ENCODE measurements at regions not wholly inside any gene's neighbourhood (a gene's known extent, or its start where the extent isn't known, plus 50 kb on each side); places are given as distances from the start of the nearest gene placed in this dataset.

GRCh38 chr21:28086861-28087581 lies 905.7 kb downstream of the LTN1 start:
- no peaks in the 10 kb centered on the region for H3K27me3 Mint-ChIP-seq (ENCODE audit: low read depth)
- no peak overlapping the region for H3K4me3 Mint-ChIP-seq
- H3K27ac Mint-ChIP-seq = no peak overlapping the region
- no peaks in the 10 kb centered on the region for H3K4me1 Mint-ChIP-seq (ENCODE audit: low read depth)
- no peaks in the 10 kb centered on the region for H3K36me3 Mint-ChIP-seq (ENCODE audit: low read depth)
- CTCF ChIA-PET = interaction anchor here (0.6 kb wide), 1 partner anchor 586 kb away, joined by 3 read pairs; no protein-coding TSS in a partner anchor
- H3K9me3 Mint-ChIP-seq = no peaks in the 10 kb centered on the region
- DNase-seq = no peak
- intact Hi-C loops (cut with micrococcal nuclease) = no loop called here

DNA sequence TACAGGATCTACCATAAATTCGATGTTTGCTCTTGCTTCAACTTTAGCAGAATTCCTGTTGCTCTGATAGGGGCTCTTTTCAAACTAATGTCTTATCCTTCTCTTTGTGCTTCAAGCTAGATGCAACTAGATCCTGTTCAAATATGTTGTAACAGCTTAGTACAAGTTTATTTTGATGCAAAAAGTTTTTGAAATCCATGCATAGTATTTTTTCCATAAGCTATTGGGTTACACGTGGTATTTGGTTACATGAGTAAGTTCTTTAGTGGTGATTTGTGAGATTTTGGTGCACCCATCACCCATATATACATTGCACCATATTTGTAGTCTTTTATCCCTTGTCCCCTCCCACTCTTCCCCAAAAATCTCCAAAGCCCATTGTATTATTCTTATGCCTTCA lies 907.7 kb downstream of the LTN1 start:
- Mint-ChIP-seq H3K9me3 (no peaks in the 10 kb centered on the region), H3K36me3 (ENCODE audit: low read depth) (no peaks in the 10 kb centered on the region), H3K27me3 (ENCODE audit: low read depth) (no peaks in the 10 kb centered on the region), H3K27ac (no peak overlapping the region), H3K4me1 (ENCODE audit: low read depth) (no peaks in the 10 kb centered on the region), H3K4me3 (no peak overlapping the region)
- CTCF ChIA-PET = no interaction called here
- intact Hi-C loops (cut with micrococcal nuclease) = no loop called here
- DNase-seq = no peak

DNA sequence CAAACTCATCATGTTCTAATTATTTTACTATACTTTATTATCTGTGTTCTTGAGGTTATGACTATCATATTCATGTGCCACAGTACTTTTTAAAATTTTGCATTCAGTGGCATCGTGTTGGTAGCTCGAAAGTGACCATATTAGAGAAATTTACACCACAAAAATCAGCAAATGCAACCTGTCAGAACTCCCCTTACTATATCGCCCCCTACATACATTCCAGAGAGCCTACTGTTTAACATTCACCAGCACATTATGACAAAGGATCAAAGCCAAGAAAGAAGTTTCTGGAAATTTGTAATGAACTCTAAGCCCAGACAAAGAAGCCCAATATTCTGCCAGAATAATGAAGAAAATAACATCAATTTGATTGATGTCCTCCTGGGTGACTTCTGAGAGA lies 909.3 kb downstream of the LTN1 start:
- DNase-seq = no peak
- no peaks in the 10 kb centered on the region for H3K9me3 Mint-ChIP-seq
- no peaks in the 10 kb centered on the region for H3K4me1 Mint-ChIP-seq (ENCODE audit: low read depth)
- no peaks in the 10 kb centered on the region for H3K27me3 Mint-ChIP-seq (ENCODE audit: low read depth)
- no peak overlapping the region for H3K27ac Mint-ChIP-seq
- CTCF ChIA-PET = no interaction called here
- no peaks in the 10 kb centered on the region for H3K36me3 Mint-ChIP-seq (ENCODE audit: low read depth)
- intact Hi-C loops (cut with micrococcal nuclease) = no loop called here
- H3K4me3 Mint-ChIP-seq = no peak overlapping the region

GRCh38 chr21:28078126-28078525 lies 914.6 kb downstream of the LTN1 start:
- no peaks in the 10 kb centered on the region for H3K4me1 Mint-ChIP-seq (ENCODE audit: low read depth)
- DNase-seq = no peak
- CTCF ChIA-PET = no interaction called here
- no peaks in the 10 kb centered on the region for H3K36me3 Mint-ChIP-seq (ENCODE audit: low read depth)
- no peak overlapping the region for H3K27ac Mint-ChIP-seq
- H3K4me3 Mint-ChIP-seq = no peak overlapping the region
- H3K9me3 Mint-ChIP-seq = peaks cover under 1% of the 10 kb centered on the region
- intact Hi-C loops (cut with micrococcal nuclease) = no loop called here
- no peaks in the 10 kb centered on the region for H3K27me3 Mint-ChIP-seq (ENCODE audit: low read depth)

DNA sequence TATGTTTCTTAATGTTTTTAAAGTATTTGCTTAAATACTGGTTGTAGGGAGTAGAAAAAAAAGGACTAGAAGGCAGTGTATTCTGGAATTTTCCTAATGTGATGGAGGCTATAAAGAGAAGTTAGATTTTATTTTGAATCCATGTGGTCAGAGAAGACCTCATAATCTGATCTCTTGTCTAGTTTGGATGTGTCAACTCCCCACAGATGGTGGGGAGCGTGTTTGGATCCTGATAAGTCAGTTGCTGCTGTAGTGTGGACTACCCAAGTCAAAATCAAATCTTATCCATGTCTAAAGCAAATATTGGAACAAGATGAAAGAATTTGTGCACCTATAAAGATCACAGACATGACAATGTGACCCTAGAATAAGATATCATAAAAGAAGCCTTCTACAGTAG lies 918.0 kb downstream of the LTN1 start:
- CTCF ChIA-PET = no interaction called here
- H3K9me3 Mint-ChIP-seq = peaks cover 5% of the 10 kb centered on the region
- H3K36me3 Mint-ChIP-seq (ENCODE audit: low read depth) = no peaks in the 10 kb centered on the region
- no peaks in the 10 kb centered on the region for H3K4me1 Mint-ChIP-seq (ENCODE audit: low read depth)
- intact Hi-C loops (cut with micrococcal nuclease) = no loop called here
- DNase-seq = no peak
- H3K27me3 Mint-ChIP-seq (ENCODE audit: low read depth) = no peaks in the 10 kb centered on the region
- H3K4me3 Mint-ChIP-seq = no peak overlapping the region
- H3K27ac Mint-ChIP-seq = no peak overlapping the region

DNA sequence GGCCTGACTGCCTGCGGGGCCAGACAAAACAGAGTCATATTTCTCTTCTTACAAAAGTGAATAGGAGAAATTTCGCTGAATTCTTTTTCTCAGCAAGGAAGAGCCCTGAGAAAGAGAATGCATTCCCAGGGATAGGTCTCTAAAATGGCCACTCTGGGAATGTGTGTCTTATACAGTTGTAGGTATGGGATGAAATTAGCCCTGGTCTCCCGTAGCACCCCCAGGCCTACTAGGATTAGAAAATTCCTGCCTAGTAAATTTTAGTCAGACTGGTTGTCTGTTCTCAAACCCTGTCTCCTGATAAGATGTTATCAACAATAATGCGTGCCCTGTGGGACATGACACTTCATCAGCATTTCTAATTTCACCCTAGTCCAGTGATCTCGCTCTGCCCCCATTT lies 920.1 kb downstream of the LTN1 start:
- intact Hi-C loops (cut with micrococcal nuclease) = no loop called here
- H3K9me3 Mint-ChIP-seq = peaks cover 5% of the 10 kb centered on the region
- H3K4me1 Mint-ChIP-seq (ENCODE audit: low read depth) = no peaks in the 10 kb centered on the region
- no peaks in the 10 kb centered on the region for H3K27me3 Mint-ChIP-seq (ENCODE audit: low read depth)
- H3K27ac Mint-ChIP-seq = no peak overlapping the region
- no peak for DNase-seq
- no peak overlapping the region for H3K4me3 Mint-ChIP-seq
- no peaks in the 10 kb centered on the region for H3K36me3 Mint-ChIP-seq (ENCODE audit: low read depth)
- CTCF ChIA-PET = interaction anchor here (0.6 kb wide), 1 partner anchor 118 kb away, joined by 3 read pairs; no protein-coding TSS in a partner anchor

GRCh38 chr21:28069450-28069923 lies 923.2 kb downstream of the LTN1 start:
- intact Hi-C loops (cut with micrococcal nuclease) = no loop called here
- Mint-ChIP-seq H3K9me3 (peaks cover 5% of the 10 kb centered on the region), H3K4me1 (ENCODE audit: low read depth) (peaks cover 2% of the 10 kb centered on the region), H3K4me3 (no peak overlapping the region), H3K27ac (no peak overlapping the region), H3K36me3 (ENCODE audit: low read depth) (no peaks in the 10 kb centered on the region), H3K27me3 (ENCODE audit: low read depth) (no peaks in the 10 kb centered on the region)
- CTCF ChIA-PET = no interaction called here
- DNase-seq = no peak

- intact Hi-C loops (cut with micrococcal nuclease) = no loop called here
- H3K4me1 Mint-ChIP-seq (ENCODE audit: low read depth) = peaks cover 2% of the 10 kb centered on the region
Observed at GRCh38 chr21:28068455-28069358, 924.0 kb downstream of the LTN1 start.

DNA sequence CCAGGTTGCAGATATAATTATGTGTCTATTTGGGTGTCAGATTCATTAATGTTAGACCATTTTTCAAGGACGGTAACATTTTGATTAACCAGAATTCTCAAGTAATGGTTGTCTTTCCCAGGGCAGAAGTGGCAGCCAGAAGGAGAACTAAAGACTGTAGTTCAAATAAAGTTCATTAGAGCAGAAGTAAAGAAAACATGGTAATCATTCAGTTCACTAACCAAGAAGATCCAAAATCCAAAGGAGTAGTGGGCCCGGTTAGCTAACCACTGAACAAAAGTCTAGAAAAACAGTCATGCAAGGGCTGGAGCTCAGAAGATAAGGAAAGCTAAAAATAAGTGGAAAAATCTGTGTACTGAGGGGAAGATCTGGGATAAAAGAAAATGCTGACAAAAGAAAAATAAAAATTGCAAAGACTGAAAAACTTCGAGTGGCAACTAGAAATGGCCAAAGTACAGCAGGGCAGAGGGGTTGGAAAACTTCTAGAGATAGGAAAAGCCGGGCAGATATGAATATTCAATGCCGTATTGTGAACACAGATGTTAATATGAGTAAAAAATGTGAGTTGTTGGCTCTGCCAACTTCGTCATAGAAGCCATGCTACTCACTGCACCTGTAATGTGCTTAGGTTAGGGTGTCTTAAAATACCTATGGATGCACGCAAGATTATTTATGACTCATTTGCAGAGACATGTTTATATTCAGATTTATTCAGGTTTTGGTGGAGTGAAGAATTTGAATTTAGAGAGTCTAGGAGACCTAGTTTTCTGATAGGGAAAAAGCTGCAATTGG lies 925.9 kb downstream of the LTN1 start:
- Mint-ChIP-seq H3K27ac (no peak overlapping the region), H3K4me3 (no peak overlapping the region), H3K9me3 (no peaks in the 10 kb centered on the region), H3K36me3 (ENCODE audit: low read depth) (no peaks in the 10 kb centered on the region), H3K27me3 (ENCODE audit: low read depth) (no peaks in the 10 kb centered on the region), H3K4me1 (ENCODE audit: low read depth) (peaks cover 2% of the 10 kb centered on the region)
- CTCF ChIA-PET = interaction anchor here (0.5 to 0.6 kb wide), 2 partner anchors 15 to 45 kb away, joined by 3 read pairs; no protein-coding TSS in a partner anchor
- DNase-seq = no peak
- intact Hi-C loops (cut with micrococcal nuclease) = no loop called here

More at GRCh38 chr21:28068455-28069358, 924.0 kb downstream of the LTN1 start:
- CTCF ChIA-PET = no interaction called here
- no peak overlapping the region for H3K27ac Mint-ChIP-seq
- H3K4me3 Mint-ChIP-seq = no peak overlapping the region
- peaks cover 5% of the 10 kb centered on the region for H3K9me3 Mint-ChIP-seq
- no peak for DNase-seq
- H3K27me3 Mint-ChIP-seq (ENCODE audit: low read depth) = no peaks in the 10 kb centered on the region
- H3K36me3 Mint-ChIP-seq (ENCODE audit: low read depth) = no peaks in the 10 kb centered on the region

DNA sequence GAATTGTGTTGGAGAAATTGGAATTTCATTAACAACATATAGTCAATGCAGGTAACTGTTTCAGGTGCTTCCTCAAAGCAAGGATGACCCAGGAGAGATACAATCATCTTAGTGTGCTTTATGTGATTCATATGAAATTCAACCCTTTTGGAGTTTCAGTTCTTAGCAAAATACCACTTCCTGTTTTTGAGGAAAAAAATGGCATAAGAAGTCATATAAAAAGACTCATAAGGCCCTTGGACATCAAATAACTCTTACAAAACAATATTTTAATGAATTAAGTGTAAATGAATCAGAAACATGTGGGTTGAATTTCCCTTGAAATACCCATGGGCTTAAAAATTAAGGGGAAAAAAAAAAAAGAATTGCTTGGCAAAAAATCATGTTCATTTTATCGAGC lies 926.6 kb downstream of the LTN1 start:
- DNase-seq = no peak
- CTCF ChIA-PET = interaction anchor here (0.6 kb wide), 2 partner anchors 14 to 1353 kb away, joined by 3 read pairs; no protein-coding TSS in a partner anchor
- no peaks in the 10 kb centered on the region for H3K9me3 Mint-ChIP-seq
- peaks cover 2% of the 10 kb centered on the region for H3K4me1 Mint-ChIP-seq (ENCODE audit: low read depth)
- no peak overlapping the region for H3K4me3 Mint-ChIP-seq
- H3K27me3 Mint-ChIP-seq (ENCODE audit: low read depth) = no peaks in the 10 kb centered on the region
- H3K27ac Mint-ChIP-seq = no peak overlapping the region
- no peaks in the 10 kb centered on the region for H3K36me3 Mint-ChIP-seq (ENCODE audit: low read depth)
- intact Hi-C loops (cut with micrococcal nuclease) = no loop called here

DNA sequence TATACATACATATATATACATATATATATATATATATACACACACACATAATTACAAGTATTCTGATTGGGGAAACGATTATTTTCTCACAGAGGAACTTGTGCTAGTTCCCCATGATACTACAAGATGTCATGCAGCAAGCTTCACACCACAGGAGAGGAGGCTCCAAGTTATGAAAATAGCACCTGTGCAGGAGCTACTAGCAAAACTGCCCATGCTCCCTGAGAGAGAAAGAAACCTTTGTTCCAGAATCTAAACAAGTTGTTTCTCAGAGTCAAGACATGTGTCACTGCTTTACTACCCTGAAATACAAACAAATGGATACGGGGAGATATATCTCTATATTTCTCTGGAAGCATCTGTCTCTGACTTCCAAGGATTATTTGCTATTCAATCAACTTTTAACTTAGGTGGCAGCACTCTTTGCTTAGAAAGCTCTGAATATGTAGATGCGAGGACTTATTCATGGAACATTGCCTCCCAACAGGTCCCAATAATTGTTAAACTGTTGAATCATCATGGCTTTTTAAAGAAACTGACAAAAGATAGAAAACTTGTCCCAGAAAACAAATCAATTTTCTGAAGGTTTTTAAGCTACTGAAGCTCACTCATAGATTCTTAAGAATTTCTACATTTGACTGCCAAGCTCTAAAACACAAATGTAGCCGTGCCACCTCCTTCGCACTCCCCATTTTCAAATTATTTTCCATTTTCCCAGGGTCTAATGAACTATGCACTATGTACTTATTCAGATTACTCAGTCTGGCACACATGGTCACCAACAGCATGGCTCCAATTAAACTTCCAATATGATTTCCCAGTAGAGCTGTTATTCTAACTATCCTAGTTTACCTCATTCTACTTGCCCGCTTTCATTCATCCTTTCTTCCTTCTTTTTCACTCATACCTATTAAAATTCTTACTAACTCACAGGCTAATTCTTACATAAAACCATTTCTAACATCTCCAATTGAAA lies 929.1 kb downstream of the LTN1 start:
- no peak overlapping the region for H3K4me3 Mint-ChIP-seq
- H3K9me3 Mint-ChIP-seq = no peaks in the 10 kb centered on the region
- no peak overlapping the region for H3K27ac Mint-ChIP-seq
- peaks cover 2% of the 10 kb centered on the region for H3K4me1 Mint-ChIP-seq (ENCODE audit: low read depth)
- intact Hi-C loops (cut with micrococcal nuclease) = no loop called here
- CTCF ChIA-PET = no interaction called here
- no peaks in the 10 kb centered on the region for H3K27me3 Mint-ChIP-seq (ENCODE audit: low read depth)
- no peak for DNase-seq
- H3K36me3 Mint-ChIP-seq (ENCODE audit: low read depth) = no peaks in the 10 kb centered on the region

Data from activated naive CD4-positive, alpha-beta T cell treated with anti-CD3 and anti-CD28 coated beads for 36 hours (primary cell).